Activated CD8-positive, alpha-beta memory T cell treated with anti-CD3 and anti-CD28 coated beads for 4 hours (primary cell): ENCODE measurements at regions not wholly inside any gene's neighbourhood (a gene's known extent, or its start where the extent isn't known, plus 50 kb on each side); places are given as distances from the start of the nearest gene placed in this dataset.
A peak's percentile ranks its signal among the peaks of the same experiment; 100 is the strongest.

Source experiments
- DNase-seq, 2 donors: peaks; one replicate each; pipeline ENCODE4 v3.0.0-alpha.2; 2020; ENCODE audit warnings: low read depth in 2 of 2

GRCh38 chr2:134075204-134075603 lies 178.7 kb upstream of the MGAT5 start:
- DNase-seq: no peak

GRCh38 chr2:134078354-134078753 lies 175.5 kb upstream of the MGAT5 start:
- DNase-seq: no peak

- DNase-seq: no peak
Measured at GRCh38 chr2:134079373-134079772, 174.5 kb upstream of the MGAT5 start.

GRCh38 chr2:134080386-134081089 lies 173.3 kb upstream of the MGAT5 start:
- DNase-seq: no peak

- no peak for DNase-seq
Measured at GRCh38 chr2:134081238-134081938, 172.5 kb upstream of the MGAT5 start.

GRCh38 chr2:134083548-134083947 lies 170.3 kb upstream of the MGAT5 start:
- no peak for DNase-seq

GRCh38 chr2:134086594-134087219 lies 167.2 kb upstream of the MGAT5 start:
- DNase-seq: no peak

- DNase-seq: no peak
Measured at GRCh38 chr2:134087371-134087921, 166.4 kb upstream of the MGAT5 start.

- no peak for DNase-seq
Measured at GRCh38 chr2:134089454-134089853, 164.4 kb upstream of the MGAT5 start.

- DNase-seq: no peak
Measured at GRCh38 chr2:134097740-134098139, 156.1 kb upstream of the MGAT5 start.

GRCh38 chr2:134098321-134098720 lies 155.6 kb upstream of the MGAT5 start:
- no peak for DNase-seq

- no peak for DNase-seq
Measured at GRCh38 chr2:134099273-134099672, 154.6 kb upstream of the MGAT5 start.

GRCh38 chr2:134103196-134103595 lies 150.7 kb upstream of the MGAT5 start:
- no peak for DNase-seq

- DNase-seq: no peak
Measured at GRCh38 chr2:134104754-134105153, 149.1 kb upstream of the MGAT5 start.

GRCh38 chr2:134107402-134107801 lies 146.5 kb upstream of the MGAT5 start:
- DNase-seq: no peak

GRCh38 chr2:134108113-134108512 lies 145.8 kb upstream of the MGAT5 start:
- DNase-seq: no peak

GRCh38 chr2:134109246-134109645 lies 144.6 kb upstream of the MGAT5 start:
- no peak for DNase-seq

- no peak for DNase-seq
Measured at GRCh38 chr2:134109725-134110124, 144.1 kb upstream of the MGAT5 start.

GRCh38 chr2:134110532-134110931 lies 143.3 kb upstream of the MGAT5 start:
- DNase-seq: no peak

GRCh38 chr2:134117676-134118075 lies 136.2 kb upstream of the MGAT5 start:
- DNase-seq: no peak

- DNase-seq: peak; percentile 73 to 77
Measured at GRCh38 chr2:134118279-134119116, 135.4 kb upstream of the MGAT5 start.
